ENCODE measurements at regions not wholly inside any gene's neighbourhood (a gene's known extent, or its start where the extent isn't known, plus 50 kb on each side); places are given as distances from the start of the nearest gene placed in this dataset.

DNA sequence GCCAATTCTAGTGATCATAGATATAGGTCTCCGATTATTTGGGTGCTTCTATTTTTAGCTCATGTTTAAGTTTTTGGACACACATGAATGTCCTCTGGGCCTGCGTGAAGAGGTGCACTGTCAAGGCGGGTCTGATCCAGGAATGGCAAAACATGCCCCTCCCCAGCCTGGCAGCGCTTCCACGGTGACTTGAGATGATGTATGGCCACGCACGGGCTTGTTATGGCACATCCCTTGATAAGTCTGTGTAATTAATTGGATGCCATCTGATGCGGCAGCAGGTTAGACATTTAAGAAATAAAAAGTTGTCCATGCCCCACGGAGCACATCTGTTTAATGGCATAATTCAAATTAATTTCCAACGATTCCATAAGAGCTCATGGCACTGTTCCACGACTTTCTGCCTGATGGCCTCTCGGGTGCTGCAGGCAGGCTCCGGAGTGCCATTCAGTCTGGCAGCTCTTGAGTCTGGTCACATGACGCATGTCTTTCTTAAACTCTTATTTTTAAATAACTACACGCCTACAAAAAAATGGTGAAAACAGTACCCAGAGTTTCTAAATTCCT, 151.4 kb downstream of the ACKR3 start:
- DNase-seq: no peak

GRCh38 chr2:236724200-236724599, 154.6 kb downstream of the ACKR3 start:
- DNase-seq: no peak

DNA sequence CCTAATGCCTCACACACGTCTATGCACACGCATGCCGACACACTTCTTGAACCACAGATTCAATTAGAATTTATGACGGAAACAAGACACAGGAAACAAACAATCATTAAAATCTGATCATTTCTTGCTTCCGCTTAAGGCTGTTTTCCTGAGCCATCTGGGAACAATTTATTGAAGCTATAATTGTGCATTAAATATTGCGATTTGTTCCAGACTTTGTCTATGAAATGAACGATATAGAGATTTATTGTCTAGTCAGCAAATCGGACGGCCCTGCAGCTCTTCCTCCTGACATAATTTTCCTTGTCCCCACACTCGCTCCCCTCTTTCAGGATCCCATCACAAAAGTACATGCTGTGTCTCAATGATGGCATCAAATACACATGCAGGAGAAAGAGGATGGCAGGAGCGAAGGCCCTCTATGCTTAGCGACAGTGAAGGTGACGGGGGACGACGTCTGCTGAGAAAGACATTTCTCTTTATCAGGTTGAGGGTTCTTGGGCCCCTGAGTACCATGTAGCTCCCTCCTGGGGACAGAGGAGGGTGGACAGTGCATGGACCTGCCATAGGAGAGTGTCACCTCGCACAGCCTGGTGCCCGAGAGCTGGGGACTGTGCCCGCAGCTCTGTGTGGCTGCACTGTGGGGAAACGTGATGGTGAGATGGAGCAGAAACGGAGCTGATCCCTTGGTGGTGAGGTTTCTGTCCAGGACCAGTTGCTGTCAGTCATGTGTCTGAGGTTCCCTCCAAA, 157.3 kb downstream of the ACKR3 start:
- no peak for DNase-seq

DNA sequence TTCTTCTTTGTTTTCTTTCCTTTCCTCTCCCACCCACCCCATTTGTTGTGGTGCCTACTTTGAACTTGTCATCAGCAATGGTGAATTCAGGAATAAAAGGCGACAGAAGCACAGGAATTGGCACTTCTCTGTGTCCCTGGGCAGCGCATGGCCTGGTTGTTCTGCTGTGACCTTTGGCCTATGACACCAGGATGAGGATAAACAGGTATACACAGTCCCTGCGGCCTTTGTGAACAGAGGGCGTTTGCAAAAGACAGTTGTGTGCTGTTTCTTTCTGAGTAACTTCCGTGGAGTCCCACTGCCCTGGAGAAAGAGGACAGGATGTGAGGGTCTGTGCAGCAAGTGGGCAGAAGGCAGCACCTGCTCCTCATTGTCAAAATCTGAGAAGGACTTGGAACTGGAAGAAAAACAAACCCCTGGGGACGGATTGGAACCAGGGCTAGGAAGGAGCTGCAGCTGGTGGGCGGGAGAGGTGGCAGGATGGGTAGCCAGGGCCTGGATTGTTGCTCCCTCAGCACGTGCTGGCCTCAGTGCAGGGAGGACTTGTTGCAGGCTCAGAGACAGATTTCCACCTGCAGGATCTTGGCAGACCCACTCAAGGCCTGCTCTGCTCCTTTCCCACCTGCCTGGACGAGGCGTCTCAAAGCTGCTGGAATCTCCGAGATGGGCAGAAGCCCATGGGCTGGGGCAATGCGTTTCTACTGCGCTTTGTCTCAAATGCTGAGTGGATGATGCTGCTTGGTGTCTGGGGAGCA, 159.5 kb downstream of the ACKR3 start:
- DNase-seq: no peak

GRCh38 chr2:236730393-236730792, 160.8 kb downstream of the ACKR3 start:
- DNase-seq: no peak

DNA sequence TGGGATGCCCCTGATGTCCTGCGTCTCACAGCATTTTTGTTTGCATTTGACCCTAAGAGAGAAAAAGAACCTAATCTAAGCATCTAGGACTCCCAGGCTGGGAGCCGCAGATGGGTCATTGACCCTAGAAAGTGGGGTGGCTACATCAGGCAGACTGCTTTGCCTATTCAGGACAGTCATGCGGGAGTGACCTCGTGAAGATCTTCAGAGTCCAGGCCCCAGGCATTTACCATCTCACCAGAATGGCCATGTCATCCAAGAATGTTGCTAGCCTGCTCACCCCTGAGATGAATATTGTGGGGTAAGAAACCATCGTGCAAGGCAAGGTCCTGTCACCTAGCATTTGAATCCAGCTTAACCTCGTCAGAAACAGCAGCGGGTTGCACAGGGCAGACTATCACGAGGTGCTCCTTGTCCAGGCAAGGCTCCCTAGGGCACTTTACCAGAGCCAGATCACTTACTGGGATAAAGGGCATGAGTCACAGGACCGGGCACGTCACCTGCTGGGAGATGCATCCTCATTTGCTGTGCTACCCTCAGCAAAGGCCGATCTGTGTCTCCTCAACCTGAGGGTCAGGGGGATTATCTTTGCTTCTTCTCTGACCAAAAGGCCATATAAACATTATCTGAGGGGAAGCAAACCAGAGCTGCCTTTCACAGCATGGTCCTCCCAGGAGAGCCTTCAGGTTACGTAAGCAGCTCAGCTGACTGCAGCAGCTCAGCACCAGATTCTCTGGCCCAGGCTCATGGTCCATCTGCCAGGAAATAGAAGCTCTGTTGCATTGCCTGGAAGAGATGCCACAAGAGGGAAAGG, 162.3 kb downstream of the ACKR3 start:
- no peak for DNase-seq

DNA sequence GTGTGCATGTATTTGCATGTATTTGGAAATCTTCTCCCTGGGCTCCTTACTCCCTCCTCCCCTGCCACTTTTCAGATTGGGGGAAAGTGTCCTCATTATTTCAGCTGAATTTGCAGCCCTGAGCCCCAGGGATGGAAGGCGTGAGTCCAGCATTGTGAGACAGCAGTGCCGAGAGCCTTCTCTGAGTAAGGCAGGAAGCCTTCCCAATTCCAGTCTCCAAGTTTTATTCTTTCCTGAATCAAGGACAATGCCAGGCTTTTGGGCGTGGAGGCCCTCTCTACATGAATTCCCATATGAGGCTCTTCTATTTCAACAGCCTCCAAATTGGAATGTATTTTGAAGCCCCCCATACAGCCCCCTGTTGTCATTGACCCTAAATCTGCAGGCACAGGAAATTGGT, 163.5 kb downstream of the ACKR3 start:
- DNase-seq: no peak

DNA sequence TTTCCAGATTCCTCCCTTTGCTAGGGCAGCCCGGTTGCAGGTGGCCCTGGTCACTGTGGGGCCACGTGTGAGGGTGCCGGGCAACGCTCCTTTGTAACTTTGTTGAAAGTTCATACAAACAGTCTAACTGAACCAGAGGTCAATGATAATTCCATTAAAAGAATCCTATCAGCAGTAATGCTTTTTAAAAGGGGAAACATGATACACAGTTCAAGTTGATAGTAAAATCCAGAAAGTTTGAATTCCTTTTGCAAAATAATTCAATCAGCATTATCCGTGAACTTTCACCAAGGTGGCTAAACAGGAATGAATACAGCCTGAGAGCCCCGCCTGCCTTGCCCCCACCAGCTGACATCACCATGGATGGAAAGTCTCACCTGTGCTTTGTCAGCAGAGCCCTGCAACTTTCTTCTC, 166.2 kb downstream of the ACKR3 start:
- no peak for DNase-seq

- no peak for DNase-seq
Observed at GRCh38 chr2:236738030-236738429, 168.4 kb downstream of the ACKR3 start.

DNA sequence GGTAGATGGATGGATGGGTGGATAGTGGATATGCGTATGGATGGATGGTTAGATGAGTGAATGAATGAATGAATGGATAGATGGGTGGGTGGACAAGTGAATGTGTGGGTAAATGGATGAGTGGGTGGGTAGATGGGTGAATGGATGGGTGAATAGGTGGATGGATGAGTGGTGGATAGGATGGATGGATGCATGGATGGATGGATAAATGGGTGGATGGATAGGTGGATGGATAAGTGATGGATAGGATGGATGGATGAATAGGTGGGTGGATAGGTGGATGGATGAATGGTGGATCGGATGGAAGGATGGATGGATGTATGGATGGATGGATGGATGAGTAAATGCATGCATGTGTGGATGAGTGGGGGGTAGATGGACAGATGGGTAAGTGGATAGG, 169.3 kb downstream of the ACKR3 start:
- DNase-seq: no peak

DNA sequence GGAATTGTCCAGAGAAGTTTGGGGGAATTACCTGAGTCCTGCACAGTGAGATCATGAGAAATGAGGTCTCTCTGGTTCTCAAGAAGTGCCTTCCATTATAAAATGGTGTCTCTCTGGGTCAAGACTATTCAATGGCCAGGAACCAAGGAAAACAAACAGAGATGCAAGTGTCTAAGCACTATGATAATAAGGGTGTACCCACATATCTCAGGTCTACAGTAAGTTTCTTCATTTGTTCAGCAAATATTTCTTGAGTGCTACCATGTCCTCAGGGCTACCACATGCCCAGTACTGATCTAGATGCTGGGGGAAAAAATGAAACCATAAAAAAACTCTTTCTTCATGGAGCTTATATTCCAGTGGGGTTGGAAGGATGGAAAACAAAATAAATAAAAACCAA, 170.0 kb downstream of the ACKR3 start:
- no peak for DNase-seq

DNA sequence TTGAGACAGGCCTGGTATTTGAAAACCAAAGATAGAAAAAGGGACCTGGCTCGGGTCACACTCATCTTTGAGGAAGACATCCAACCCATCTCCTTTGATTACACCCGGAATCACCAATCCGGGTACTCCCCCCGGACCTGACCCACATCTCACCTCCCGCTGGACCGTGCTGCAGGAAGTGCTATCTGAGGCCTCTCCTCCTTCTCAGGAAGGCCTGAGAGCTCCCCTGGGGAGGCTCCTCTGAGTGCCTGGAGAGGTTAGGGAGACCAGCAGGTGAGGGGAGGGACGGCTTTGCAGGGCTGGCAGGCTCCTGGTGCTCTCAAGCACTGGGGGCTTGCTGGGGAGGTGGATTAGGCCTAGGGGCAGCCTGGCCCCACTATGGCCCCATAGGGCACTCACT, 170.9 kb downstream of the ACKR3 start:
- no peak for DNase-seq

- DNase-seq: no peak
Observed at GRCh38 chr2:236743039-236743920, 173.7 kb downstream of the ACKR3 start.

GRCh38 chr2:236743921-236744280, 174.3 kb downstream of the ACKR3 start:
- DNase-seq: no peak

- no peak for DNase-seq
Observed at GRCh38 chr2:236744281-236744705, 174.7 kb downstream of the ACKR3 start.

DNA sequence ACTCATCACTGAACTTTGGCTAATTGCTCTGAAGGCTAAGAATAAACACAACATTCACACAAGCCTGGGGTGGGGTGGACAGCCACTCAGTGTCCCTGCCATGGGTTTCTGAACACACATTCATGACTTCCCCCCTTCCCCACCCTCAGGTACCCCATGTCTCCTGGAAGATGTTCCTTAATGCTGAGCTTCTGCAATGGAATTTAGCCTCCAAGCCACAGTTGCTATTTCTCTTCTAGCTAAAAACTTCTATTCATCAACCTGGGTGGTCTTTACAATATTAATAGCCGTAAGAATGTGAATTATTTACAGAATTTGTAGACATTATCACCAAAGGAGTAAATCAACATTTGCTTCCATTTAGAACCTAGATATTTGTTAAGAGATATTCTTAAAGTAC, 175.1 kb downstream of the ACKR3 start:
- no peak for DNase-seq

DNA sequence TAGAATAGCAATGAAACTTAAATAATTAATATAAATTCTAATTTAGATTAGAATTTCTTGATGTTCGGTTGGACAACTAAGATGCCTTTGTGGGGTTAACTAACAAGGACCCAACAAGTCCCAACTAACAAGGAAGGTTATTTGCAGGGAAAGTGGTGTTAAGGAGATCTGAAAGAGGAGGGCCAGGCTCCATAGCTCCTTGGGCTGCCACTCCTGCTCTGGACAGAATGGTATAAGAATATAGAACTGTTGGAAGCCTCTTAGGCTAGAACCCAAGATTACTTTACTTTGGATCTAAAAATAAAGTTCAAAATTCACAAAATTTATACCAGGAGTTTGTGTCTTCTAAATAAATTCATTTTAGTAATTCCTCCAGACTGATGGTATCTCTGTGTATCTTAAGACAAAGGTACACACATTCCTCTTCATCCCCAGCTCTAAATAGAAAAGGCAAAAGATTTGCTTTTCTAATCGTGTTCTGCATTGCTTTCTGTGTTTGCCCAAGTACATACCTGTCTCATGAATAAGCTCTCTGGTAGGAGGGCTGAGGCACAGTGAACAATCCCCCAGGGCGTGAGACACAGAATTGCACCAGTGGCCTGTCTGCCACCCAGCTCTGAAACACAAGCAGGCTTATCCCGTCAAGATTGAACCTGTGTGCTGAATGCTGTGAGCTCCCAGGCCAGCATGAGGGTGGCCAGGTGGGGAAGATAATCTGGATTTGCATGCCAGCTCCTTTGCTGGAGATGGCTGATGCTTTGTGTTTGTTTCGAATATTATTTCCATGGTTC, 176.0 kb downstream of the ACKR3 start:
- no peak for DNase-seq

DNA sequence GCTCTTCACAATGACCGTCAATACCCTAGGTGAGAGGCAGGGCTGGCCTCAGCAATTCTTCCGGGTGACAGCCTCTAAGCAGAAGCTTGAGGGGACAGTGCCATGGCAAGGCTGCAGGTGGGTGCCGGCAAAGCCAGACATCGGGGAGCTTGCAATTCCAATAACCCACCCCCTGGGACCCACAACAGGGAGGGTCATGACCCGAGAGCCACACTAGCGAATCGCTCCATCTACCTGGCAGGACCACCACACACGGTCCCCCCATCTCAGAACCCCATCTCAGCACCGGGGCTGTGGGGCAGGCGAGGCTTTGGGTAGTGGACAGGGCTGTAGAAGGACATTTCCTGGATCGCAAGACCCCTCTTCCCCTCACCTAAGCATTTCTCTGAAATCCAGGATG, 177.2 kb downstream of the ACKR3 start:
- DNase-seq: no peak

GRCh38 chr2:236747426-236747825, 177.8 kb downstream of the ACKR3 start:
- no peak for DNase-seq

GRCh38 chr2:236747925-236748324, 178.3 kb downstream of the ACKR3 start:
- DNase-seq: no peak

DNA sequence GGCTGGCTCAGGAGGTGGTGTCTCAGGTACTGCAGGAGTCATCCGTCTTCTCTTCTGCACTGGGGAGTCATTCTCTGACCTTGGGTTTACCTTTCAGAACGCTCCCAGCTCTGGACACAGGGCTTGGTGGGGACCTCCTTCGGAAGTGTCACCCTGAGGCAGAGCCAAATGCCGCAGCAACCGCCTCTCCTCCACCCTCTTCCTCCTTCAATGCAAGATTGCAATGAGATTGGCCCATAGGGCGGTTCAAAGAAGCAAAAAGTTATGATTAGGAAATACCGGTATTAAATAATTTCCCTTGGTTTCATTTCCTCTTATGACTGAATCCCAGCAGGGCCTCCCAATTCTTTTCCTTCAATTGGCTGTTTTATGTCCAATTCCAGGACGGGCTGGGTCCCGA, 178.8 kb downstream of the ACKR3 start:
- no peak for DNase-seq

DNA sequence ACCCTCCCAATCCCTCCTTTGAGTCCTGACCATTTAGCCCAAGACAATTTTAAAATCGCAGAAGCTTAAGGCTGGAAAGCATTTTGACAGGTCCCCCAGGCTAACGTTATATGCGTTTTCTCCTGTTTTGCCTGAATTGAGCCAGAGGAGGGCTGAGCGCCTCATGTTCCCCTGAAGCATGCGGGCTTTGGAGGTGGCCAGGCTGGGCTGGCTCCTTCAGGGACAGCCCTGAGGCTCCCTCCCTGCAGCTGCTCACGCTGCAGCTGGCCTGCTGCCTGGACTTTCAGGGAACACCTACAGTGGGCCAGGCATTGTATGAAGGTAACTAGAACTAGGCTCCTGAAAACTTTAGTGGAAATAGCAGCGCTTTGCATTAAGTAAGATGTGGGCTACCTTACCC, 179.2 kb downstream of the ACKR3 start:
- DNase-seq: no peak

Data from activated naive CD4-positive, alpha-beta T cell treated with anti-CD3 and anti-CD28 coated beads, Interleukin-2, amount 50 U/mL, for 16 hours (primary cell).